Transverse colon (tissue), 4 donors: ENCODE measurements at regions not wholly inside any gene's neighbourhood (a gene's known extent, or its start where the extent isn't known, plus 50 kb on each side); places are given as distances from the start of the nearest gene placed in this dataset.

Source experiments
- DNase-seq: peaks from one replicate; pipeline ENCODE4 v3.0.0-alpha.2; 2019
- H3K27ac ChIP-seq, 4 donors: fragments of 200-600 bp; sonication (generic); 2 replicates each; pipeline ENCODE4 v1.5.1; 2016 to 2018; ENCODE audit warnings: inconsistent platforms in 4 of 4
- H3K27me3 ChIP-seq: fragments of 200-600 bp; sonication (generic); 2 replicates; pipeline ENCODE4 v1.5.1; 2017; ENCODE audit warnings: inconsistent platforms
- H3K36me3 ChIP-seq, 4 donors: fragments of 200-600 bp; sonication (generic); 2 replicates each; pipeline ENCODE4 v1.5.1; 2017 to 2019; ENCODE audit warnings: inconsistent platforms in 4 of 4
- H3K4me1 ChIP-seq, 4 donors: fragments of 200-600 bp; sonication (generic); 2 replicates each; pipeline ENCODE4 v1.5.1; 2017 to 2020; ENCODE audit warnings: inconsistent platforms in 4 of 4
- H3K4me3 ChIP-seq, 4 donors: fragments of 200-600 bp; sonication (generic); 1 replicate in 1 of 4; 2 replicates in 3 of 4; pipeline versions ENCODE4 v1.5.1 to v1.6.1; 2017 to 2019; ENCODE audit warnings: inconsistent platforms in 4 of 4
- H3K9me3 ChIP-seq, 2 donors: fragments of 200-600 bp; sonication (generic); 2 replicates each; pipeline ENCODE4 v1.5.1; 2017 to 2019; ENCODE audit warnings: inconsistent platforms in 2 of 2
- EP300 ChIP-seq: sonication (generic); formaldehyde crosslinking; IDR thresholded peaks from one replicate; pipeline ENCODE4 v1.6.1; 2017; ENCODE audit warnings: antibody characterized with exemption, low read depth
- POLR2A ChIP-seq: fragments of 450-650 bp; IDR thresholded peaks from one replicate; pipeline ENCODE4 v1.6.1; 2016; ENCODE audit warnings: antibody characterized with exemption, mild to moderate bottlenecking, moderate library complexity
- POLR2AphosphoS5 ChIP-seq, 3 donors: sonication (generic); formaldehyde crosslinking; IDR thresholded peaks; one replicate each; pipeline ENCODE4 v1.6.1; 2016; ENCODE audit warnings: antibody characterized with exemption in 3 of 3
- WGBS, 2 donors: methylation state at CpG; one replicate each; pipeline ENCODE4 v1.1.5; 2018; ENCODE audit warnings: low coverage in 1 of 2; 5-methylcytosine and 5-hydroxymethylcytosine counted together
- in situ Hi-C, 4 donors: fragments of 200-750 bp; cut with MboI; loops; one replicate each; pipeline versions ENCODE4 v1.15.0 to v1.15.1; 2017; ENCODE audit warnings: low sequenced_read_pairs in 3 of 4, low pct_ligation_motif_present in 1 of 4, low pct_unique_long_range_greater_than_20kb in 1 of 4
- intact Hi-C: fragments of 100-400 bp; cut with DNase I; formaldehyde crosslinking; loops from one replicate; pipeline ENCODE4 v1.15.1; 2023; ENCODE audit warnings: low total_unique reads
- TF ChIP-seq, protein P1 (sequence below), 5 experiments: fragments of 200-600 bp in 3 of 5; fragments of 450-650 bp in 2 of 5; sonication (generic) in 3 of 5; IDR thresholded peaks; 1 replicate in 2 of 5; 2 replicates in 3 of 5; pipeline ENCODE4 v1.5.1; 2016 to 2017; ENCODE audit warnings: antibody characterized with exemption in 5 of 5, inconsistent platforms in 3 of 5, mild to moderate bottlenecking in 2 of 5, moderate library complexity in 1 of 5

DNA sequence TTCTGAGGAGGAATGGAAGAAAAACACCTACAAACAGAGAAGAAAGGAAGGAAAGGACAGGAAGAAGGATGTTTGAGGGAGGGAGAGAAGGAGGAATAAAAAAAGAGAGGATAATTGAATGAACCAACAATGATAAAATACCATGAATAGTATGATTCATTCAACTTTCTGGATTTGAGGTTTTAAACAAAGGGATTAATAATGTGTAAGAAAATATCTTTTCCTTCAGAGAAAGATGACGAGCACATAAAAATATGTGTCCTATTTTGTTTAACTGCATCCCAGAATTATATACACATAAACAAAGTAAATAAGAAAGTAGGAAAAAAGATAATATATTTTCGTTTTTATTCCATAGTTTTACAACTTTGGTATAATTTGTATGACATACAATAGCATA is 1380.4 kb downstream of the STIM2 start:
- Histone ChIP-seq H3K4me1 (no peaks in the 10 kb centered on the region), H3K27me3 (no peaks in the 10 kb centered on the region), H3K36me3 (no peaks in the 10 kb centered on the region), H3K27ac (no peak overlapping the region), H3K9me3 (no peaks in the 10 kb centered on the region), H3K4me3 (no peak overlapping the region)
- intact Hi-C loops (no loop called here), in situ Hi-C loops (no loop called here)
- TF ChIP-seq, protein P1, sequence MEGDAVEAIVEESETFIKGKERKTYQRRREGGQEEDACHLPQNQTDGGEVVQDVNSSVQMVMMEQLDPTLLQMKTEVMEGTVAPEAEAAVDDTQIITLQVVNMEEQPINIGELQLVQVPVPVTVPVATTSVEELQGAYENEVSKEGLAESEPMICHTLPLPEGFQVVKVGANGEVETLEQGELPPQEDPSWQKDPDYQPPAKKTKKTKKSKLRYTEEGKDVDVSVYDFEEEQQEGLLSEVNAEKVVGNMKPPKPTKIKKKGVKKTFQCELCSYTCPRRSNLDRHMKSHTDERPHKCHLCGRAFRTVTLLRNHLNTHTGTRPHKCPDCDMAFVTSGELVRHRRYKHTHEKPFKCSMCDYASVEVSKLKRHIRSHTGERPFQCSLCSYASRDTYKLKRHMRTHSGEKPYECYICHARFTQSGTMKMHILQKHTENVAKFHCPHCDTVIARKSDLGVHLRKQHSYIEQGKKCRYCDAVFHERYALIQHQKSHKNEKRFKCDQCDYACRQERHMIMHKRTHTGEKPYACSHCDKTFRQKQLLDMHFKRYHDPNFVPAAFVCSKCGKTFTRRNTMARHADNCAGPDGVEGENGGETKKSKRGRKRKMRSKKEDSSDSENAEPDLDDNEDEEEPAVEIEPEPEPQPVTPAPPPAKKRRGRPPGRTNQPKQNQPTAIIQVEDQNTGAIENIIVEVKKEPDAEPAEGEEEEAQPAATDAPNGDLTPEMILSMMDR (IDR thresholded peaks at IDR 0.05): no peak
- TF ChIP-seq POLR2A: no peak
- no peak for TF ChIP-seq EP300
- TF ChIP-seq POLR2AphosphoS5 (IDR thresholded peaks at IDR 0.05): no peak
- WGBS, 2 donors: 52 to 53% methylated on average over 2 of the region's 2 CpGs
- DNase-seq: no peak

DNA sequence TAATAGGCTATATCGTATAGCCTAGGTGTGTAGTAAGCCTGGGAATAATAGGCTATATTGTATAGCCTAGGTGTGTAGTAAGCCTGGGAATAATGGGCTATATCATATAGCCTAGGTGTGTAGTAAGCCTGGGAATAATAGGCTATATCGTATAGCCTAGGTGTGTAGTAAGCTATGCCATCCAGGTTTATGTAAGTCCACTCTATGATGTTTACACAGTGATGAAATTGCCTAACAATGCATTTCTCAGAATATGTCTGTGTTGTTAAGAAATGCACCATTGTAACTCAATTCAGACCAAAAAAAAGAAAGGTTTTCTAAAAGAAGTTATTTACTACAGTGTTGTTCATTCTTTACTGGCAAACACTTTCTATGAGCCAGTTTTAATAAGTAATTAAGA is 1387.2 kb downstream of the STIM2 start:
- H3K27me3 ChIP-seq: no peaks in the 10 kb centered on the region
- H3K4me1 ChIP-seq: no peaks in the 10 kb centered on the region
- intact Hi-C loops: no loop called here
- in situ Hi-C loops: no loop called here
- no peaks in the 10 kb centered on the region for H3K36me3 ChIP-seq
- no peak overlapping the region for H3K27ac ChIP-seq
- TF ChIP-seq, protein P1 (IDR thresholded peaks at IDR 0.05): no peak
- TF ChIP-seq POLR2A (no peak), EP300 (no peak), POLR2AphosphoS5 (IDR thresholded peaks at IDR 0.05) (no peak)
- no peaks in the 10 kb centered on the region for H3K9me3 ChIP-seq
- WGBS, 2 donors: 59 to 68% methylated on average over 2 of the region's 2 CpGs
- DNase-seq: no peak
- no peak overlapping the region for H3K4me3 ChIP-seq

DNA sequence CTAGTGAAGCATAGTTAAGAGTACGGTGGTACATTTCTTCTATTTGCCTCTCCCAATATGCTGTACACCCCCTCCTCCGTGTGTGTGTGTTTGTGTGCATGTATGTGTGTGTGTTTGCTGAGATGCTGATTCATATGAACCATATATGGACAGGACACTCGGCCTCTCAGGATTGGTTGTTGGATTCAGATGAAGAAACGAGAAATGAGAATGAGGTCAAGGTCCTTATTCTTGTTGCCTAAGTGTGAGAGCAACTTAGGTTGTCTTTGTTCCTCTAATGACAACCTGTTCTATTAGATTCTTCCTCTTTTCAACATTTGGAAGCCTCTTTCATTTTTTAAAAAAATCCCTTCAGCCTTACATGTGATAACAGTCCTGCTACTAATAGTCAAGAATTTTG is 1387.6 kb downstream of the STIM2 start:
- WGBS, 2 donors: 50 to 55% methylated on average over 3 to 4 of the region's 4 CpGs
- no peaks in the 10 kb centered on the region for H3K9me3 ChIP-seq
- no peaks in the 10 kb centered on the region for H3K36me3 ChIP-seq
- H3K27me3 ChIP-seq: no peaks in the 10 kb centered on the region
- intact Hi-C loops (no loop called here), in situ Hi-C loops (no loop called here)
- H3K4me1 ChIP-seq: no peaks in the 10 kb centered on the region
- H3K4me3 ChIP-seq: no peak overlapping the region
- no peak overlapping the region for H3K27ac ChIP-seq
- no peak for DNase-seq
- no peak for TF ChIP-seq POLR2A
- TF ChIP-seq POLR2AphosphoS5 (IDR thresholded peaks at IDR 0.05): no peak
- TF ChIP-seq, protein P1 (IDR thresholded peaks at IDR 0.05): no peak
- no peak for TF ChIP-seq EP300

DNA sequence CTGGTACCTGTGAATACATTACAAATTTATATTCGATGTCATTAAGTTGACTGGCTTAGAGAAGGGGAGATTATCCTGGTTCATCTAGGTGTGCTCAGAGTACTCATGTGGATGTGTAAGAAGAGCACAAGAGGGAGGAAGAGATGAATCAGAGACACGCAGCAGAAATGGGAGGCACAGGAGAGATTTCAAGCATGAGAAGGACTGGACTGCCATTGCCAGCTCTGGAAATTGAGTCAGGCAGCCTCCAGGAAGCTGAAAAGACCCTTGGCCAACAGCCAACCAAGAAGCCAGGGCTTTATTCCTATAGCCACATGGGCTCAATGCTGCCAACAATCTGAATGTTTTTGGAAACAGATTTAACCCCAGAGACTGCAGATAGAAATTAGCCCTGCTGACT is 1390.0 kb downstream of the STIM2 start:
- in situ Hi-C loops (no loop called here), intact Hi-C loops (no loop called here)
- 61 to 83% methylated on average over 2 of the region's 2 CpGs for WGBS, 2 donors
- H3K4me3 ChIP-seq: no peak overlapping the region
- no peaks in the 10 kb centered on the region for H3K4me1 ChIP-seq
- TF ChIP-seq POLR2AphosphoS5 (IDR thresholded peaks at IDR 0.05): no peak
- TF ChIP-seq EP300: no peak
- TF ChIP-seq, protein P1 (IDR thresholded peaks at IDR 0.05): no peak
- TF ChIP-seq POLR2A: no peak
- no peaks in the 10 kb centered on the region for H3K27me3 ChIP-seq
- H3K9me3 ChIP-seq: no peaks in the 10 kb centered on the region
- no peak overlapping the region for H3K27ac ChIP-seq
- no peaks in the 10 kb centered on the region for H3K36me3 ChIP-seq
- DNase-seq: no peak
